Smooth muscle cell (in vitro differentiated cells): ENCODE measurements at regions not wholly inside any gene's neighbourhood (a gene's known extent, or its start where the extent isn't known, plus 50 kb on each side); places are given as distances from the start of the nearest gene placed in this dataset.

Experiments
- DNase-seq: peaks from one replicate; lab custom pipeline; 2025; ENCODE audit not compliant: unreplicated experiment; lab: John Stamatoyannopoulos, UW
- H2AFZ ChIP-seq: fragments of 200-600 bp; sonication (generic); 2 replicates; pipeline ENCODE4 v1.6.0; 2016; ENCODE audit warnings: antibody characterized with exemption, low read depth, mild to moderate bottlenecking
- H3F3A ChIP-seq: fragments of 200-600 bp; sonication (generic); 2 replicates; pipeline ENCODE4 v1.6.0; 2017; ENCODE audit warnings: antibody characterized with exemption, low read depth
- H3K27ac ChIP-seq: fragments of 200-600 bp; sonication (generic); 2 replicates; pipeline ENCODE4 v1.5.1; 2016; ENCODE audit warnings: low read depth, mild to moderate bottlenecking
- H3K27me3 ChIP-seq: fragments of 200-600 bp; sonication (generic); 2 replicates; pipeline ENCODE4 v1.6.1; 2016; ENCODE audit warnings: low read depth, mild to moderate bottlenecking
- H3K36me3 ChIP-seq: fragments of 200-600 bp; sonication (generic); 2 replicates; pipeline ENCODE4 v1.5.1; 2016; ENCODE audit warnings: low read depth
- H3K4me1 ChIP-seq: fragments of 200-600 bp; sonication (generic); 2 replicates; pipeline ENCODE4 v1.5.1; 2016; ENCODE audit warnings: low read depth
- H3K4me2 ChIP-seq: fragments of 200-600 bp; sonication (generic); 2 replicates; pipeline ENCODE4 v1.6.0; 2016; ENCODE audit warnings: mild to moderate bottlenecking
- H3K4me3 ChIP-seq: fragments of 200-600 bp; sonication (generic); 2 replicates; pipeline ENCODE4 v1.5.1; 2016; ENCODE audit warnings: mild to moderate bottlenecking
- H3K79me2 ChIP-seq: fragments of 200-600 bp; sonication (generic); 2 replicates; pipeline ENCODE4 v1.6.0; 2016; ENCODE audit warnings: low read depth, mild to moderate bottlenecking
- H3K9ac ChIP-seq: fragments of 200-600 bp; sonication (generic); 2 replicates; pipeline ENCODE4 v1.6.0; 2016; ENCODE audit warnings: low read depth
- H3K9me3 ChIP-seq: fragments of 200-600 bp; sonication (generic); replicated peaks from 2 replicates; pipeline ENCODE4 v1.5.1; 2016; ENCODE audit warnings: low read depth
- H4K20me1 ChIP-seq: fragments of 200-600 bp; sonication (generic); 2 replicates; pipeline ENCODE4 v1.6.0; 2016; ENCODE audit warnings: low read depth
- WGBS: methylation state at CpG from one replicate; pipeline ENCODE4 v1.1.7; 2016; ENCODE audit warnings: low lambda C conversion rate; 5-methylcytosine and 5-hydroxymethylcytosine counted together
- TF ChIP-seq, protein P1 (sequence below): fragments of 200-600 bp; sonication (generic); IDR thresholded peaks from 2 replicates; pipeline ENCODE4 v1.5.1; 2017; ENCODE audit warnings: borderline replicate concordance, mild to moderate bottlenecking, antibody characterized with exemption; ENCODE audit not compliant: insufficient read depth, poor library complexity, severe bottlenecking

DNA sequence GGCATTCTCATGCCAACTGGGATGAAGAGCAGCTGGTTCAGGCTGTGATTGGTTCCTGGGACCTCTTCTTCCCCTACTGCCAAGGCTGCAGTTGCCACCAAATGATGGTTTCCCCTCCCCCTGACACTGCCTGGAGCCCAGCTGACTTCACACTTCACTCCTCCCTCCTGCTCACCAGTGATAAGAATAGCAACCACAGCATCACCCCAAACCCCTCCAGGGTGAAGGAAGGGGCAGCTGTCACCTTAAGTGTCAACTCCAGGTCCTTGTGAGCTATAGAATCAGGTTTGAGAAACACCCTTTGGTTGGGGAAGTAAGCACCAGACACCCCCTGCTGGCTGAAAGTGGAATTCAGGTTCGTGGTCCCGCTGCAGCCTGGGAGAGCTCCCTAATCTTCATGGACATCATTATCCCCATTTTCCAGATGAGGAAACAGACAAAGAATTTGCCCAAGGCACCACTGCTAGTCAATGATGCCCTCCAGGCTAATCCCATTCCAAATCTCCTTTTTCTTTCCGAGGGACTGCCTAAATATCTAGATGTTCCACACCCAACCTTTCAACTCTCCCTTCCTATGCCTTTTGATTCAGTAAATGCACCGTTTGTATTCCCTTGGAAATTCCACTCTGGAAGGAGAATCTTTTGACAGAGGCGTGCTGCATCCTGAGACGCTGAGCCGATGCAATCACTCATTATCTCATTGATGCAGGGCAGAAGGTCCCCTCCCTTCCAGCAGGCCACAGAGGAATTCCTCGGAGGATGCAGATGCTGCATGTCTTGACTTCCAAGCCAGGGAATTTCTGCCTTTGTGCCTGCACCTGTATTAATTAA lies 50.6 kb upstream of the UQCRFS1 start:
- no peaks in the 10 kb centered on the region for H3F3A ChIP-seq
- no peak overlapping the region for H2AFZ ChIP-seq
- H3K4me2 ChIP-seq = no peak overlapping the region
- H3K36me3 ChIP-seq = no peaks in the 10 kb centered on the region
- no peaks in the 10 kb centered on the region for H3K4me1 ChIP-seq
- H3K79me2 ChIP-seq = no peaks in the 10 kb centered on the region
- H3K27me3 ChIP-seq = no peaks in the 10 kb centered on the region
- TF ChIP-seq, protein P1, sequence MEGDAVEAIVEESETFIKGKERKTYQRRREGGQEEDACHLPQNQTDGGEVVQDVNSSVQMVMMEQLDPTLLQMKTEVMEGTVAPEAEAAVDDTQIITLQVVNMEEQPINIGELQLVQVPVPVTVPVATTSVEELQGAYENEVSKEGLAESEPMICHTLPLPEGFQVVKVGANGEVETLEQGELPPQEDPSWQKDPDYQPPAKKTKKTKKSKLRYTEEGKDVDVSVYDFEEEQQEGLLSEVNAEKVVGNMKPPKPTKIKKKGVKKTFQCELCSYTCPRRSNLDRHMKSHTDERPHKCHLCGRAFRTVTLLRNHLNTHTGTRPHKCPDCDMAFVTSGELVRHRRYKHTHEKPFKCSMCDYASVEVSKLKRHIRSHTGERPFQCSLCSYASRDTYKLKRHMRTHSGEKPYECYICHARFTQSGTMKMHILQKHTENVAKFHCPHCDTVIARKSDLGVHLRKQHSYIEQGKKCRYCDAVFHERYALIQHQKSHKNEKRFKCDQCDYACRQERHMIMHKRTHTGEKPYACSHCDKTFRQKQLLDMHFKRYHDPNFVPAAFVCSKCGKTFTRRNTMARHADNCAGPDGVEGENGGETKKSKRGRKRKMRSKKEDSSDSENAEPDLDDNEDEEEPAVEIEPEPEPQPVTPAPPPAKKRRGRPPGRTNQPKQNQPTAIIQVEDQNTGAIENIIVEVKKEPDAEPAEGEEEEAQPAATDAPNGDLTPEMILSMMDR = peak; percentile 73
- no peak overlapping the region for H3K4me3 ChIP-seq
- H3K9ac ChIP-seq = no peak overlapping the region
- H3K27ac ChIP-seq = no peak overlapping the region
- no peaks in the 10 kb centered on the region for H4K20me1 ChIP-seq
- WGBS = 41% methylated on average over 8 of the region's 8 CpGs
- no peaks in the 10 kb centered on the region for H3K9me3 ChIP-seq
- DNase-seq = no peak

DNA sequence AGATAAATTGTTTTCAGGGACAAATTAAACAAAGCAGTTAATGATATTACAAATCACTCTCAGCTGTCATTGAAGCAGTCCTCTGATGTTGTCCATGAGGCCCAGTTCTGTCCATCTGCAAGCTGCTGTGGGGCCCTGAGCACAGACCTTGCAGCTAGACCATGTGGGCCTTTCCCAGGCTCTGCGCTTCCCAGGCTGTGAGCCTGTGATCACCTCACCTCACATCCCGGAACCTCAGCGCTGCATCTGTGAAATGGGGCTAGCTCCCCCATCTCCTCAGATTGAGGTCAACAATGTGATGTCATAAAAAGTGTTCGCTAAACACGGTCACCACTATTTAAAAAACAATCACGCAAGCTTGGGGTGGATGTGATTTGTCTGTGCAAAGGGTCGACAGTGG lies 51.9 kb upstream of the UQCRFS1 start:
- Histone ChIP-seq H3K27me3 (no peaks in the 10 kb centered on the region), H3K4me1 (no peaks in the 10 kb centered on the region), H3K27ac (no peak overlapping the region), H3K4me2 (no peak overlapping the region), H3F3A (no peaks in the 10 kb centered on the region), H3K36me3 (no peaks in the 10 kb centered on the region), H2AFZ (no peak overlapping the region), H3K9me3 (no peaks in the 10 kb centered on the region), H3K79me2 (no peaks in the 10 kb centered on the region), H4K20me1 (no peaks in the 10 kb centered on the region), H3K4me3 (no peak overlapping the region), H3K9ac (no peak overlapping the region)
- WGBS = 88% methylated on average over 7 of the region's 7 CpGs
- TF ChIP-seq, protein P1 = no peak
- DNase-seq = no peak

DNA sequence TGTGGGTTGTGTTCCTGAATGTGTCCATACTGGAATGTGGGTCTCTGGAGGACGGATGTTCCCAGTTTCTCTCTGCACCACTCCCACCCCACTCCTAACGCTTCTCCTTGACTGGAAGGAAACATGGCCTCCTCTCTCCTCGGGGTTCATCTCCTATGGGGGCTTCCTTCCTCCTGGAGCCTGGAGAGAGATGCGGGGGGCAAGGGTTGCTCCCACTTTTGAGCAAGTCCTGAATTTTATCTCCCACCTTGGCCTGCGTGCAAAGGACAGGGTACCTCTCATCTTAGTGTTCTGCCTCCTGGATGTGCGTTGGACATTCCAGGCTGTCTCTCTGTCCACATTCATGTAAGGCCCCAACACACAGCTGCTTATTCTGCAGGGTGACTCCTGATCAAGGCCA lies 52.5 kb upstream of the UQCRFS1 start:
- H4K20me1 ChIP-seq = no peaks in the 10 kb centered on the region
- no peak overlapping the region for H3K4me3 ChIP-seq
- H3F3A ChIP-seq = no peaks in the 10 kb centered on the region
- H3K4me2 ChIP-seq = no peak overlapping the region
- WGBS = 83% methylated on average over 6 of the region's 6 CpGs
- no peak for DNase-seq
- H2AFZ ChIP-seq = no peak overlapping the region
- H3K4me1 ChIP-seq = no peaks in the 10 kb centered on the region
- no peak overlapping the region for H3K9ac ChIP-seq
- H3K9me3 ChIP-seq = no peaks in the 10 kb centered on the region
- H3K27ac ChIP-seq = no peak overlapping the region
- H3K36me3 ChIP-seq = no peaks in the 10 kb centered on the region
- TF ChIP-seq, protein P1 = no peak
- H3K27me3 ChIP-seq = no peaks in the 10 kb centered on the region
- H3K79me2 ChIP-seq = no peaks in the 10 kb centered on the region

DNA sequence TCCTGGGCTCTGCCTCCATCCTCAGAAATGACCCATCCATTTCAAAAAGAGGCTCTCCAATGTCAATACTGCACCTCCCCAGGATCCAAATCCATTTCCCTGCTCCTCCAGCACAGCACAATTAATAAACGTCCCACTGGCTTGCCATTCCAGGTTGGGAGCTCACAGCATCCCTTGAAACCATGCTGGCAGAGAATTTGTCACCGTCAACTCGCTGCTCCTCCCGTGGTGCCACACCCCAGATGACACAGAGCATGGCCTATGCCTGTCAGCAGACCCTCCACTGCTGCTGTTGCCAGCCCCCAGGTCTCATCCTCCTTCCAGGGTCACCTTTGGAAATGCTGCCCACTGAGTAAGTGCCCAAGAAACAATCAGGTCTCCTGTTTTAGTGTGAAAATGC lies 53.0 kb upstream of the UQCRFS1 start:
- DNase-seq = no peak
- no peak overlapping the region for H3K4me2 ChIP-seq
- no peaks in the 10 kb centered on the region for H3K9me3 ChIP-seq
- no peak overlapping the region for H3K27ac ChIP-seq
- H3F3A ChIP-seq = no peaks in the 10 kb centered on the region
- H3K4me3 ChIP-seq = no peak overlapping the region
- WGBS = 54% methylated on average over 4 of the region's 4 CpGs
- TF ChIP-seq, protein P1 = no peak
- no peak overlapping the region for H3K9ac ChIP-seq
- no peaks in the 10 kb centered on the region for H3K4me1 ChIP-seq
- no peaks in the 10 kb centered on the region for H4K20me1 ChIP-seq
- no peaks in the 10 kb centered on the region for H3K36me3 ChIP-seq
- H3K27me3 ChIP-seq = no peaks in the 10 kb centered on the region
- H3K79me2 ChIP-seq = no peaks in the 10 kb centered on the region
- no peak overlapping the region for H2AFZ ChIP-seq
